Keratinocyte (primary cell): ENCODE measurements at regions not wholly inside any gene's neighbourhood (a gene's known extent, or its start where the extent isn't known, plus 50 kb on each side); places are given as distances from the start of the nearest gene placed in this dataset.

ENCODE experiments used
- CTCF ChIP-seq, 3 experiments: IDR thresholded peaks in 1 of 3; conservative IDR thresholded peaks in 1 of 3; optimal IDR thresholded peaks in 1 of 3; 2 replicates in 2 of 3; 3 replicates in 1 of 3; pipeline versions ENCODE3 to v1.5.1; 2011; ENCODE audit warnings: low read length in 3 of 3, mild to moderate bottlenecking in 3 of 3, moderate library complexity in 2 of 3, control low read depth in 1 of 3, inconsistent platforms in 1 of 3; ENCODE audit not compliant: insufficient read depth in 2 of 3; ENCODE audit errors: extremely low read depth in 1 of 3
- EZH2 ChIP-seq: IDR thresholded peaks from one replicate; pipeline ENCODE4 v1.6.1; 2012; ENCODE audit warnings: inconsistent platforms, mild to moderate bottlenecking, low read length, moderate library complexity

- TF ChIP-seq CTCF (optimal IDR thresholded peaks at IDR 0.05 in 1 of 3, IDR thresholded peaks at IDR 0.05 in 1 of 3, conservative IDR thresholded peaks at IDR 0.05 in 1 of 3; ENCODE audit: extremely low read depth in 1 of 3, insufficient read depth in 2 of 3, low read length in 3 of 3) (no peak), EZH2 (no peak)
These were observed 765.9 kb upstream of the GRM7 start for GRCh38 chr3:6095006-6095405.
